ENCODE measurements at regions not wholly inside any gene's neighbourhood (a gene's known extent, or its start where the extent isn't known, plus 50 kb on each side); places are given as distances from the start of the nearest gene placed in this dataset.

- no peak for DNase-seq (ENCODE audit: low read depth)
Observed at GRCh38 chr4:180655886-180656285, 1587.3 kb upstream of the TENM3 start.

- no peak for DNase-seq (ENCODE audit: low read depth)
Observed at GRCh38 chr4:180657881-180658280, 1585.3 kb upstream of the TENM3 start.

GRCh38 chr4:180664766-180665368 is 1578.3 kb upstream of the TENM3 start:
- DNase-seq (ENCODE audit: low read depth): no peak

- no peak for DNase-seq (ENCODE audit: low read depth)
Observed at GRCh38 chr4:180665481-180665880, 1577.7 kb upstream of the TENM3 start.

DNA sequence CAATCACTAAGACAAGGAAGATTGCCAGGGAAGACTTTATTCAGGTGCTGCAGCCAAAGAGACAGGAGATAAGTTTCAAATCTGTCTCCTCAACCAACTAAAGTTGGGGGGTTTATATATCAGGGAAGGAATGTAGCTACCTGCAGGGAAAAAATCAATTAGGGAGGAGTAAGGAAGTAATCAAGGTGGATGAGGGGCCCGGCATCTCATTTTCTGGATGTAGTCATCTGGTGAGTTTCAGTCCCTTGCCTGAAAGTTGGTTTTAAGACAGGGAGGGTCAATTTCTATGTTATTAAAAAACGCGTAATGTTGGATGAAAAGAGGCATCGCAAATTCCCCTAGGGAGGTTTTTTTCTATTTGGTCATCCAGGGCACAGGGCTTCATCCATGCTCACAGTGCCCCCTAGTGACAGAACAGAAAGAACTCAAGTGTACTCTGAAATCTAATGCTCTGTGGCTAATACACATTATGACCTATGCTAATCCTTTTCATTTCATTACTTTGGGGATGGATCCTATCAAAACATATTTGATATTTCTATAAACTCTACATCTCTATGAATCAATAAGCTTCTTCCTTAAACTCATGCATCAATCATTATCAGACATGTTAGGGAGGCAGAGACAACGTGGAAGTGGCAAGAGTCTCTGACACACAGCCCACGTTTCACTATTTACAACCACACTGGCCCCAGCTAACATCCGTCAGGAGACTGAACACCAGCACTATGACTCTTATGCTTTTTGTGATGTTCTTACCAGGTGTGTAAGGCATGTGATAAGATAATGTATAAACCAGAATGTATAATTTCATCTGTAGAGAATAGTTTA is 1577.0 kb upstream of the TENM3 start:
- no peak for DNase-seq (ENCODE audit: low read depth)

GRCh38 chr4:180668732-180669131 is 1574.5 kb upstream of the TENM3 start:
- no peak for DNase-seq (ENCODE audit: low read depth)

DNA sequence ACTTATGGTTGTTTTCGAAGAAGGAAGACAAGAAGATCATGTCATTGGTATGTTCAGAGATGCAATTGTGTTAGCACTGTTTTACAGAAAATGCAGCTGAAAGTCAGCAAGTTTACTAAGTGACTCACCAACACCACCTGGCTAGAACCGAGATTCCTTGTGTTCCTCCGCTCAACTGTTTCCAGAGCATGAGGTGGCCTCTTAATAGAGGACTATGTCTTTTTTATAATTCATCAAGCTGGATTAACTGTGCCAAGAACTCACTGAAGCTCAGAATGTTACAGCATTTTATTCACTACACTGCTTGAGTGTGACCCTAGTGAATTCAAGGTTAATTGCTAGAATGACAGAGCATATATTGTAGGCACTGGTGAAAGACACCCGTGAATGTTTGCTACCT is 1573.5 kb upstream of the TENM3 start:
- no peak for DNase-seq (ENCODE audit: low read depth)

DNA sequence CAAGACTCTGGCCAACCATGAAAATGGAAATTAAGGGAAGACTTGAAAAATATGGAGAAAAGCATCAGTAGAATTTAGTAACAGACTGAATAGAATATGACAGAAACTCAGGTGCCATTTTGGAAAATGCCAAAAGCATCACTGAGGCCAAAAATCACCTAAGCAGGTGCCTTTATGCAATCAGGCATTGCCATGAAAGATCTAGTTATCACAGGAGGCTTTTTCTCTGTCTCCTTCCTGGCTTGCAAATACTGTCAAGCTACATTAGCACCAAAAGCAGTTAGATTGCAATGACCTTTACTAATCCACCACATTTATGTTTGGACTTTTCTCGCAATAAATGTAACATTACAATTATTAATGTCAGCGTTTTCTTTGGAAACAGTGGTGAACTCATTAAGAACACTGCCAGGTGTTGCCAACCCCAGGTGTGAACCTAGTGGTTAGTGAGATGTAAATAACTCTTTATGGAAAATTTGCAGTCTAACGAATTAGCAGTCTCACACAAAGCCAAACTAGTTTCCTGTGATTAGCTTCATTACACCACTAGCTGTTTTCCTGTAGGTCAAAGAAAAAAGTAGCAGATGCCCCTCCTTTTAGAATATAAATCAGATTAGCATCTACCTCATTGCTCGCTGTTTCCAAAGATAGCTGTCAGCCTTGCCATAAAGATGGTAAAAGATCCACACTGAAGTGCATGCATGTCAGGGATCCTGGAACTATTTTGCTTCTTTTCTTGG is 1568.4 kb upstream of the TENM3 start:
- DNase-seq (ENCODE audit: low read depth): no peak

DNA sequence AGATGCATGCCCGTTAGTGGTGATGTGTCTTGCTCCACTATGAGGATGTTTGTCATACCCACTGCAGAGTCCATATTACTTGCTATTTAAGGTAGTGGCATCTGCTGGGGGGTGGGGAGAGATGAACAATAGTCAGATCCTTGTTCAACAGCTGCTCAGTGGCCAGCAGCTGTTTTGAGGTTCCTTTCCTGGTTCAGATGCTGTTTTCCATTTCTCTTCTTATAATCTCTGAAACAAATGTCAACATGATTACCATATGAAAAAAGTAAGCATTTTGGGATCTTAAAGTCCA is 1567.9 kb upstream of the TENM3 start:
- DNase-seq (ENCODE audit: low read depth): no peak

DNA sequence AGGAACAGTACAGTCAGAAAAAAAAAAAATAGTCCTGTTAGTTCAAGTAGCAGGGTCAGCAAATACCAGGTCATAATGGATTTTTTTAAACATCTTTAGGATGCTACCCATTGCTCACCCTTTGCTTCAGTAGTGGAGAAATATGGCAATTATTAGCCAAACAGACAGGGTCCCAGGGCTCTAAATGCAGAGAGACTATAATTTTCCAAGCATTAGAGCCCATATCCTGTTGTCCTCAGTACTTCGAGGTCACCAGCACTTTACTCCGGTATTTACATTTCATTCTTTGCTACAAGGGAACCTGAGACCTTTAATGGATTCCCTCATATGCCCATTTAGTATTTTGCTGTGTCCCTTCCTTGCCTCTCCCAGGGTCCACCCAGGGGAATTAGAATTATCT is 1562.9 kb upstream of the TENM3 start:
- no peak for DNase-seq (ENCODE audit: low read depth)

DNA sequence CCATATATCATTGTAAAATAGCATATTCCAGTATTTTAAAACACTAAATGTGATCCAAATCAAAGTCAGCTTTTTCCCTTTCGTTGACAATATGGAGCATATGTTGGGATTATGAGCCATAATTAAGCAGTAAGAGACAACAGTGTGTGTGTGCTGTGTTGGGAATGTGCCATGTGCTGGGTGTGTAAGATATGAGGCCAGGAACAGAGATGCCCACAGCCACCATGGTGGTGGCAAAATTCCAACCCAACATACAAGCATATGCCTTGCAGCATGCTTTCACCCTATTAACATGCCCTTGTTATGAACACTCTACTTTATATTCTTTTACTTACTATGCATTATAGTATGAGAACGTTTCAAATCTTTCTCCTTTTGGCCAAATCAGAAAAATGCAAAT is 1560.4 kb upstream of the TENM3 start:
- DNase-seq (ENCODE audit: low read depth): no peak

DNA sequence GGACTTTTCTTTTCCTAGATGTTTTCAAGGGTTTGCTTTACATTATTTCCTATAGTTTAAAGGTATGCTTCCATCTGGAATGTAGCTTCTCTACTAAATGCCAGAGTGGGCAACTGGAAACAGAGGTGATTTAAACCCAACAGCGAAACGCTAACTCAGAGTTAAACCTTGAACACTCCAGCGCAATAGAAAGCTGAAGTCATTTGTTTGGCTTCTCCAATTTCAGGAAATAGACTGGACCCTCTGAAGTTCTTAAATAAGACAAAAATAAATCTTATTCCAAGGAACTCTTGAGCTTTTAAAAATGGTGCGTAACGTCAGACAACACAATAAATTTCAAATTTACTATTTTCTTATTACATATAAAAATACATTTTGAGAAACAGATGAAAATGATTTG is 1560.0 kb upstream of the TENM3 start:
- no peak for DNase-seq (ENCODE audit: low read depth)

DNA sequence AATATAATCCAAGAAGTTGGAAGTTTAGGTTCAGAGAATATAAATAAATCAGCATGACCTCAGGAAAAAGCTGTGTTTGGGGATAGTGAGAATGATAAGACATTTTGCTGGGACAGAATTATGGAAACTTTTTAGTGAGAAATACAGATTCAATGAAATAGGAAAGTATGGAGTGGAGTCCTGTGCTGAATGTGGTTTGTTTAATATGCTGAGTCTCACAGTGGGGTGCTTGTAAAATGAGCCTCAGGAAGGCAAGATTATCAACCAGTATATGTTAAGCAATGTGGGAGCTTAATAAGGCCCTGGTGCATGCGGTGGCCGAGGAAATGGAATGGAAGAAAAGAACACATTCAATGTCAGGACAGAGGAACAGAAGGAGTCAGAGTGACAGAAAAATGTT is 1554.7 kb upstream of the TENM3 start:
- DNase-seq (ENCODE audit: low read depth): no peak

GRCh38 chr4:180694875-180695274 is 1548.3 kb upstream of the TENM3 start:
- DNase-seq (ENCODE audit: low read depth): no peak

- DNase-seq (ENCODE audit: low read depth): no peak
Observed at GRCh38 chr4:180695851-180696250, 1547.4 kb upstream of the TENM3 start.

DNA sequence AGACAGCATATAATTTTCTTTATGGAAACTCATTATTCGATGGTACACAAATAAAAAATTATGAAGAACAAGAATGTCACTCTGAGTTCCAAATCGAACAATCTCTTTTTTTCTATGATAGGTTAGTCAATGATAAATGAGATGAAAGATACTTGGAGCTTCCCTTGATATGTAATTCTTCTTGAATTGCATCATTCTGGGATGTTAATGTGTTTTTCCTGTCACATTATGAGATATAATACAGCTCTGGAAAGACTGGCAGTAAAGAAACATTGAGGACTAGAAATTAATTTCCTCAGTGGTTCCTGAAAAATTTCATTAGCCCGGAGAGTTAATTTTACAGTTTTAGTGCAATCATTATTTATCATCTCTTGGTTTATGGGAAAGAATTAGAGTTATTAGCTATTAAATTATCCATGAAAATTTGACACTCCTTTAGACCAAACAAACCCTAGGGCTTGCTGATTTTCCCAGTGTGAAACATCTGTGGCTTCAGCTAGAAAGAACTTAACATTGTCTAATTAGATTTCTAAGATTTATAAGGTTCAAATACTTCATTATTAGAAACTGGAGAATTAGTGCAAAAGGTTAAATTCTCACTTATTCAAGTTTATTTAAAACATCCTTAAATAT is 1546.6 kb upstream of the TENM3 start:
- DNase-seq (ENCODE audit: low read depth): no peak

DNA sequence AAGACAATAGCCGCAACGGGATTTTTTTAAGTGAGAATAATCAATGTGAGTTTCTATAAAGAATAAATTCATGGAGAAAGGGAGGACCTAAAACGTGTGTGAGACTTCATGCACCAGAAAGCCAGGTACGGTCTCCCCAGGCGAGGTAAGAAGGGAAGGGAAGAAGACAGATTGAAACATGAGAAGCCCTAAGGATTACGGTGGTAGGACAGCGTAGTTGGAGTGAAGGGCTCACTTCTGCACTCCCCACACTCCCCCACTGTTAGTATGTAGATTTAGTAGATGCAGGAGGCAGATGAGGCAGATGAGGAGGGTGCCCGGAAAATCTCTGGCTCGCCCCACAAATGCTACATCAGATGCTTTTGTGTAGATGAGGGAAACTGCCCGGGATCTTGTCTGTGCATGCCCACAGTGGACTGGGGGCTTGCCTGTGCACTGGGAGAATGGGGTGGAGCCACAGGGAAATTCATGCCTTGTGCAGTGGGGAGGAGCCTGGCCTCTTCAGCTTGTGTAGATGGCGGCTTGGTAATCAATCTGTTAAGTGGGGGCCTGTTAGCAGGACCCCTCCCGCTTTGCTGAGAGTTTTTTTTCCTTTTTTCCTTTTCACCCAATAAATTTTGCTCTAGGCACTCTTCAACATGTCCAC is 1544.5 kb upstream of the TENM3 start:
- no peak for DNase-seq (ENCODE audit: low read depth)

DNA sequence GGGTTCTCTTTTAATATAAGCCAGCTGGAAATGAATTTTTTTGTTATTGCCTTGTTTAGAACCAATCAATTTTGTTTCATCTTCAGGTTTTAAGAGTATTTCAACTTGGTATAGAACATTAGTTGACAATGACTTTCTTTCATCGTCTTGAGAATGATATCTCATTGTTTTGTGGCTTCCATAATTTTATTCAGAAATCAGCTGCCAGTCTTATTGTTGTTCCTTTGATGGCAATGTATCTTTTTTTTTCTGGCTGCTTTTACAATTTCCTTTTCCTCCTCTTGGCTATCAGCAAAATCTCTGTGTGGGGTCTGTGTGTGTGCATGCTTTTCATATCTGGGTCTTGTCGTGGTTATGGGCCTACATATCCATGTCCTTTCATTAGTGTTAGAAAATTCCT is 1536.4 kb upstream of the TENM3 start:
- DNase-seq (ENCODE audit: low read depth): no peak

DNA sequence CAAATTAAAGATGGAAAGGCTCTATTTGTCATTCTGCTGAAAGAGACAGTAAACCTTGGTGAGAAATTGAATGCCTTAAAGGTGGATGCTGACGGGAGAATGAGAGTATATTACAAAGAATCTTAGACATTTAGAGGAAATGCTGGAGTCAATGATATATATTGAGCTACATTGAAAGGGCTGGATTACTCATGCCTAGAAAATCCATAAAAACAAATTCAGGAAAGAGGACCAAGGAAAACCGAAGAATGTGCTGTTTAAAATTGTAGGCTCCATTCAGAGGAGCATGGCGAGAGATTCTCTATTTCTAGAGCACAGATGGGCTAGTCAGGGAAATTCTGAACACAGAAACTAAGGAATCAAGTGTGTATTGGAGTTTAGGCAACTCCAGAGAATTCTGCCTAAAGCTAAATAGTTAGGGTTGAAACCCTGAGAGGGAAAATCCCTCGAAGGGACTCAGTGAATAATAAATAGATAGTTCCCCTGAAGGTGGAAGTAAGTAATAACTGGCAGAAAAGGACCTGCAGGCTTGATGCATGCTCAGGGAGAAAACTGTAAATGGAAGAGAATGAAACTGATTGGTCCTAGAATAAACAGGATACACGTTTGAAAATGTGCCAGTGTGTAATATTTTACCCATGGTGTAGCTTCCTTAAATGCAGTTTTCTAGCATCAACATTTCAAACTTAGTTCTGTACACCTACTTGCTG is 1532.4 kb upstream of the TENM3 start:
- no peak for DNase-seq (ENCODE audit: low read depth)

- DNase-seq (ENCODE audit: low read depth): no peak
Observed at GRCh38 chr4:180717451-180718033, 1525.7 kb upstream of the TENM3 start.

GRCh38 chr4:180721356-180721755 is 1521.8 kb upstream of the TENM3 start:
- DNase-seq (ENCODE audit: low read depth): no peak
